GM12873 (cell line): ENCODE measurements at regions not wholly inside any gene's neighbourhood (a gene's known extent, or its start where the extent isn't known, plus 50 kb on each side); places are given as distances from the start of the nearest gene placed in this dataset.

Experiments
- TF ChIP-seq, protein P1 (sequence below): IDR thresholded peaks from 2 replicates; pipeline ENCODE4 v1.5.1; 2012; ENCODE audit warnings: low read depth, mild to moderate bottlenecking, moderate library complexity, low read length, control low read depth; ENCODE audit not compliant: insufficient read depth; ENCODE audit errors: missing control alignments

DNA sequence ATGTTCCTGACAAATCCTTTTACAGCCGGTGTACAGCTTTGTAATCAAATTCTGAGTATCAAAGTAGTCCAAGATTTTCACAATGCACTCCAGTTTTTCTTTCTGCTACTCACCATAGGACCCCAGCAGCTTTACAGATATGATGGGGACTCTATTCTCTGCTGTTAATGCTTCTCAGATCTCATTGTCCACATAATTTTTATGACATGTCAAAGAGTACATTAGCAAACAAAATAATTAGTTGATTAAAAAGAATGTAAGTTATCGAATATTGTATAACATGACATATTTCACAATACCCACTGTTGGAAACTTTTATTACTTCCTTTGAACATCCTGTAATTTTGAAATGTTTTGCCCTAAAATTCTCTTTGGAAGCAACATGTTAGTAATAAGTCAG lies 81.4 kb upstream of the KIAA1217 start:
- TF ChIP-seq, protein P1, sequence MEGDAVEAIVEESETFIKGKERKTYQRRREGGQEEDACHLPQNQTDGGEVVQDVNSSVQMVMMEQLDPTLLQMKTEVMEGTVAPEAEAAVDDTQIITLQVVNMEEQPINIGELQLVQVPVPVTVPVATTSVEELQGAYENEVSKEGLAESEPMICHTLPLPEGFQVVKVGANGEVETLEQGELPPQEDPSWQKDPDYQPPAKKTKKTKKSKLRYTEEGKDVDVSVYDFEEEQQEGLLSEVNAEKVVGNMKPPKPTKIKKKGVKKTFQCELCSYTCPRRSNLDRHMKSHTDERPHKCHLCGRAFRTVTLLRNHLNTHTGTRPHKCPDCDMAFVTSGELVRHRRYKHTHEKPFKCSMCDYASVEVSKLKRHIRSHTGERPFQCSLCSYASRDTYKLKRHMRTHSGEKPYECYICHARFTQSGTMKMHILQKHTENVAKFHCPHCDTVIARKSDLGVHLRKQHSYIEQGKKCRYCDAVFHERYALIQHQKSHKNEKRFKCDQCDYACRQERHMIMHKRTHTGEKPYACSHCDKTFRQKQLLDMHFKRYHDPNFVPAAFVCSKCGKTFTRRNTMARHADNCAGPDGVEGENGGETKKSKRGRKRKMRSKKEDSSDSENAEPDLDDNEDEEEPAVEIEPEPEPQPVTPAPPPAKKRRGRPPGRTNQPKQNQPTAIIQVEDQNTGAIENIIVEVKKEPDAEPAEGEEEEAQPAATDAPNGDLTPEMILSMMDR, result no peak

DNA sequence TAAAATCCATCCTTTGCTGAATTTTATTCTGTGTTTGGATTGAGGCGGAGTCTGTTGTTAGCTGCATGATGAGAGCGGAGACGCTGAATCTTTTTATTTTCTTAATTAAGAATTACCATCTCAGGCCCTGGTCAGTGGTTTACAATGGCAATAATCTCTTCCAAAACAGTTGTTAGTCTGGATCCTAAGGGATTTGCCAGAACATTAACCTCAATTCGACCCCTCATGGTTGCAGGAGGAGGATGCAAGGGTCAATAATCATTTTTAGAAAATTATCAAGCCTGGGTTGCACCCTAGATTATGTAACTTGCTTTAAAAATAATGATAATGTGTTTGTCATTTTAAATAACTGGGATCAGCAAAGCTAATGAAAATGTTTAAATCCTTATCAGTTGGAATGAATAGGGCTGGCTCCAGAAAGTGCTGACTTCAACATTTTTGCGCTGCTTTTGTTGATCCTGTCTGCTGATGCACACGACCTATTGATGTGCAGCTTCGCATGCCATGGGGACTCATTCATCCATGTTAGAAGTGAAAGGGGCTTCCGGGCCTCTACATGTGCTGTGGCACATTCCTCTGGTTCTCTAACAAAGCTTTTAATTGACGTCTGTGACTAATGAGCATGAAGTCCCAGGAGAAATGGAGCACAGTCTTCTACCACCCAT lies 80.7 kb upstream of the KIAA1217 start:
- TF ChIP-seq, protein P1, result no peak

DNA sequence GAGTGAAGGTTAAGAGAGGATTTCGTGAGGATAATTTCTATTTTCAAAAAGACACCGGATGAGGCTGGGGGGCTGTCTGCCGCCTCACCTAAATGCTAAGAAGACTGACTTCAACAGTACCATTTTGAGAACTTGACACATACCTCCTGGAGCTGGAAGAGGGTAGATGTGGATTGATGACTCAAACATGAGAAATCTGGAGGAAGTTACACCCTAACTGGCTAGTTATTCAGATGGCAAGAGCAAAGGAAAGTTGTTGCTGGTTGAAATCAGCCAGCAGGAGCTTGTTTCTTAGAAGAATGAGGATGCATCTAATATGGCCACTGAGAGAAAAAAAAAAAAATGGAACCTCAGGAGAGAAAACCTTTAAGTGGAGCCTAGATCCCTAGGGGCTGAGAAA lies 76.2 kb upstream of the KIAA1217 start:
- TF ChIP-seq, protein P1, result no peak

DNA sequence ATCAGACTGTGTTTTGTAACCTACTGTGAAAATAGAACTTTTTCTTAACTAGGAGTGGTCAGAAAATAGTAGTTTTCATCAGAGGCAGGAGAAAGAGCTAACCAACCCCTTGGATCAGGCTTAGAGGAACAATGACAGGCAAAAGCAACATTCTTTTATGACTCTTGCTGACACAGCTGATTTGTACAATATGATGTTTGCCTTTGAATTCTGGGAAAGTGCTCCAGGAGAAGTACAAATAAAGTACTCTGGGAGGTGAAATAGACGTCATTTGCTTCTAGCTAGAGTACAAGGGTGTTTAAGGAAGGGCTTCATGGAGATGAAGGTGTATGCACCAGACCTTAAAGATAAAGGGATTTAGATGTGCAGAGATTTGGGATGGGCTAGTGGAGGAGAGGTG lies 75.1 kb upstream of the KIAA1217 start:
- TF ChIP-seq, protein P1, result no peak

DNA sequence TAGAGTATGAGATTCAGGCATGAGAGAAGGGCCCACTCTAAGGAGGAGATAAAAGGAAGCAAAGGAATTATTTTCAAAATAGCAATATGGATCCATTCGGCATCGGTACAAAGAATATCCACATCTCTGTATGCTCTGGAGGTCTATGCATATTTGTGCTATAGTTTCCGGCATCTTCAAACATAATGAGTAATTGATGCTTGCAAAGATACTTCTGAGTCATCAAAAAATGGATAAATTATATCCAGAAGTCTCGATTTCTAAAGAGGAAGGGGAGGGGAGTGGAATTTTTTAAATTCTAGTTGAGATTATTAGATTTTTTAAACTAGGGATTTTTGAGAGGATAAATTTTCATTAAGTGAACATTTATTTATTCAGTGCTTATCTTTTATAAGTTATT lies 72.9 kb upstream of the KIAA1217 start:
- TF ChIP-seq, protein P1, result no peak

DNA sequence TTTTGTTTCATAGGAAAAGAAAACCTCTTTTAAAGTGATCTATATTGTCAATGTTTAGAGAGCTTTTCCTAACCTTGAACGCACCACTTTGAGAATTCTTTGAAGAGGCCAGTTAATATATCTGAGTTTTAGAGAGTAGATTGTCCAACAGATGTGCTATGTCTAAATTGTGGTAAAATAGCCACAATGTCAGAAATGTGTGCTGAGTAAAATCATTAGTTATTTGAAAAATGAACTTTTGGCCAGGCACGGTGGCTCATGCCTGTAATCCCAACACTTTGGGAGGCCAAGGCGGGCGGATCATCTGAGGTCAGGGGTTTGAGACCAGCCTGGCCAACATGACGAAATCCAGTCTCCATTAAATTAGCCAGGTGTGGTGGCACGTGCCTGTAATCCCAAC lies 61.6 kb upstream of the KIAA1217 start:
- TF ChIP-seq, protein P1, result no peak

DNA sequence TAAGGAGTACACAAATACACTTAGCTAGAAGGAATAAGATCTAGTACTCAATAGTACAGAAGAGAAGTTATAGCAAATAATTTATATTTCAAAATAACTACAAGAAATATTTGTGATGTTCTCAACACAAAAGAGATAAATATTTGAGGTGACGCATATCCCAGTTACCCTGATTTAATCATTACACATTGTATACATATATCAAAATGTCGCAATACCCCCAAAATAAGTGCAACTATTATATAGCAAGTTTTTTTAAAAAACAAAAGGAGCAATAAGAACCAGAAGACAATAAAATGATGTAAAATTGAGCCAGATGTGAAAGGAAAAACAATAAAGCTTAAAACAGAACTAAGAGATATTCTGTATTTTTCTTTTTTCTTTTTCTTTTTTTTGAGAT lies 59.3 kb upstream of the KIAA1217 start:
- TF ChIP-seq, protein P1, result no peak

DNA sequence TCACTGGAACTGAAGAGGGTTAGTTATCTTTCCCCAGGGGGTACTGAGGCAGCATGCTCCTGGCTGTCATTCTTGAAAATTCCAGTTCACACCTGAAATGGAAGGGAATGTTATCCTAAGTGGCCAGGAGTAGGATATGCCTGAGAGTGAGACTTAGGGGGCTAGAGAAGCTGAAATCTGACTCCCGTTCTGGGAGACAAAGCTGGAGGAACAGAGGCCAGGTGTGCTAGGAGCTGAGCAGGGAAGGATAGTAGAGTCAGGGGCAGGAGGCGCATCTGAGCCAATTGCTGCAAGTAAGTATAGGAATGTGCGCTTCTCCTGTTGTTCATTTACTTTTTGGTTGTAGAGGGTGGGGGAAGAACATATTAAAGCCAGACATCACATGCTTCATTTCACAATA lies 58.1 kb upstream of the KIAA1217 start:
- TF ChIP-seq, protein P1, result no peak
